Neural cell (in vitro differentiated cells): ENCODE measurements at regions not wholly inside any gene's neighbourhood (a gene's known extent, or its start where the extent isn't known, plus 50 kb on each side); places are given as distances from the start of the nearest gene placed in this dataset.

Experiments
- CTCF ChIP-seq: fragments of 450-650 bp; IDR thresholded peaks from 2 replicates; pipeline ENCODE4 v1.5.1; 2014; ENCODE audit warnings: antibody characterized with exemption, mild to moderate bottlenecking, moderate library complexity; ENCODE audit not compliant: poor library complexity, severe bottlenecking
- EP300 ChIP-seq: fragments of 450-650 bp; conservative IDR thresholded peaks from 2 replicates; pipeline ENCODE4 v1.6.1; 2014; ENCODE audit warnings: antibody characterized with exemption, mild to moderate bottlenecking, moderate library complexity; ENCODE audit not compliant: poor library complexity, severe bottlenecking
- MXI1 ChIP-seq: fragments of 450-650 bp; conservative IDR thresholded peaks from 2 replicates; pipeline ENCODE4 v1.6.1; 2014; ENCODE audit warnings: antibody characterized with exemption, mild to moderate bottlenecking; ENCODE audit not compliant: poor library complexity, severe bottlenecking
- RAD21 ChIP-seq: fragments of 450-650 bp; conservative IDR thresholded peaks from 2 replicates; pipeline ENCODE4 v1.6.1; 2014; ENCODE audit warnings: antibody characterized with exemption, mild to moderate bottlenecking, moderate library complexity
- REST ChIP-seq: IDR thresholded peaks from 2 replicates; pipeline ENCODE4 v1.6.1; 2012; ENCODE audit warnings: borderline replicate concordance
- SMC3 ChIP-seq: fragments of 450-650 bp; conservative IDR thresholded peaks from 2 replicates; pipeline ENCODE4 v1.6.1; 2014; ENCODE audit warnings: antibody characterized with exemption, mild to moderate bottlenecking, moderate library complexity; ENCODE audit not compliant: poor library complexity

- no peak for TF ChIP-seq CTCF
- TF ChIP-seq EP300 = no peak
- no peak for TF ChIP-seq SMC3
- TF ChIP-seq MXI1 = no peak
- no peak for TF ChIP-seq REST
- no peak for TF ChIP-seq RAD21
Observed at GRCh38 chr19:31555634-31556215, 206.5 kb upstream of the TSHZ3 start.
